NCI-H82 treated with DMSO at 0.1 percent for 48 hours (cell line): ENCODE measurements at regions not wholly inside any gene's neighbourhood (a gene's known extent, or its start where the extent isn't known, plus 50 kb on each side); places are given as distances from the start of the nearest gene placed in this dataset.
"Not testable (repeated sequence)": the region's sequence is repeated elsewhere in the genome, so short reads cannot be mapped to it uniquely, and the experiment has no call there.

Experiments
- DNase-seq: peaks from one replicate; lab custom pipeline; 2025; ENCODE audit not compliant: unreplicated experiment; lab: John Stamatoyannopoulos, UW

DNA sequence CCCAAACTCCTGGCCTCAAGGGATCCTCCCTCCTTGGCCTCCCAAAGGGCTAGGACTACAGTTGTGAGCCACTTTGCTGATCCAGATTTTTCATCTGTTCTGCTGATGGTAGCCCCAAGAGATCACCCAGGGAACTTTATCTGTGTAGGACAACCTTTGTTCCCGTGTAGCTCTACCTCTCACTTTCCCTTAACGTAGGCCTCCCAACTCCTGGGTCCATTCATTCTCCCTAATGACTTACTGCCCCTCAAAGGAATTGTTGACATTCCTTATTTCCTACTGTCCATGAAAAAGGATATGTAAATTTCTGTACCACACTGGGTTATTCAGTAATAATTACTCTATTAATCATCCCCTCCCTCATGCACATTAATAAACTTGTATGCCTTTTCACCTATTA is 51.0 kb upstream of the PHF24 start:
- no peak for DNase-seq

DNA sequence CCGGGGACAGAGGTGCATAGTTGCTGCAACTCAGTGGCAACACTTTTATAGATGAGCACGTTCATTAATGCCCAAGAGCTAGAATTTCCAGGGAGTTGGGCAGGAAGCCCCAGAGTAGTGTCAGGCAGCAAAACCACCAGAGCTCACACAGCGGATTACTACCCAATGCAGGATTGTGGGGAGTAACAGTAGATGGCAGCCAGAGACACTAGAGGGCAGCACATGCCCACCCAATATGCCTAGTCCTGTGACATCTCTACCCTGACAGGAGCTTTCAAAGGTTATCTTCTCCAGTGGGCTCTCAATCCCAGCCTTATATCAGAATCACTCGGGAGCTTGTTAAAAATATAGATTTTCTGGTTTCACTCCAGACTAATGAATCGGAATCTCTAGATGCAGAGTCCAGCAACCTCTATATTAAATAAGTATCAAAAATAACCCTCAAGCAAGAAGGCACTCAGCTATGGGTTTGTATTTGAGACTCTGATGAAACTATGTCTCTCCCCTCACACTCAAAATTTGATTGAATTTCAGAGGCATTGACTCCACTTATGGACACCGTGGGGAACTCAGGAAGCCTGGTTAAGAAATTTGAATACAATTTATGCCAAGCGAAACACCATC is 58.4 kb upstream of the PHF24 start:
- DNase-seq: peak; percentile 39

DNA sequence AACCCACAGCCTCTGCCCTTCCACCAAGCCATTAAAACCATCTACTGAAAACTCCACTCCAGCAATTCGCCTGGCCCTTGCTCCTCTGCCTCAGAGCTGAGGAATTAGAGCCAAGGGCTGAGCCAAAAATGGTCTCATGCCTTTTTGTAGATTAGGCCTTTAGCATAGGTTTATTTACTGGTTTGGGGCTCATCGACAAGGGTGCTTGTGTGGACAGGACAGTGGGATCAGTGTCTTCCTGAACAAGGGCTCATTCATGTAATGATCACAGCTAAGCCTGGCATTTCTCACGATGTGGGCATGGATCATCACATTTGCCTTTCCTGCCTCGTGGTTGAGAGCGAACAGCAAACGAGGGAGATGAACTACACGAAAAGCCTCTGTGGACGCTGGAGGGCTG is 59.2 kb upstream of the PHF24 start:
- no peak for DNase-seq

DNA sequence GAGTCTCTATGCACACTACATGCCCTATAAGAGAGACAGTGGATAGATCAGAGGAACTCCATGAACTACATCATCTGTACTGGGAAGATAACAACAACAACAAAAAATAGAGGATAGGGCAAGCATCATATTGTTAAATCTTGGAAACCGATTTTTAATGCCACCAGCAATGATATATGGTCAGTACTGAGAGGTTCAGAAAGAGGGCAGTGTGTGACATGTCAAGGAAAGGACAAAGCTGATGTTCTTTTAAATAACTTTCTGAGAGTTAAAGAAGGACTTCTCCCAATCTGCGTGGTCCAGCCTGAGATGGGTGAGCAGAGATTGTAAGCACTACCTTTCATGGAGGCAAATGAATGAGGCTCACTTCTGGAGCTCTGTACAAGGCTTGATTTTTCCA is 62.0 kb upstream of the PHF24 start:
- DNase-seq: no peak

DNA sequence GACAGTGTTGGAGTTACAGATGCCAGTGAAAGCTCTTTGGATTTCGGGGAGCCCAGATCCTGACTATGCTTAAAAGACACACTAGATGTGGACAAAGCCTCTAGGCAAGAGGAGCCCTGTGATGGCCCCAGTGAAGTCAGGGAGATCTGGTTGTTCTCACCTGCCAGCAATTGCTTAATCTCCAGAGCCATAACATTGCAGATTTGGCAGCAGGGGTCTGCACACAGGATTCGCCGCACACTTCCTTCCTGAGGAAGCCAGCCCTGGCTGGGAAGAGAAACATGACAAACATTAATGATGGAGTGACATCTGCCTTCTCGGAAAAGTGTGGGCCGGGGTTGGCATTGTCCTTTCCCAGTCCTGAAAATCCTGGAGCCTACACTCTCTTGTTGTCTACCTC is 65.2 kb upstream of the PHF24 start:
- DNase-seq: no peak

DNA sequence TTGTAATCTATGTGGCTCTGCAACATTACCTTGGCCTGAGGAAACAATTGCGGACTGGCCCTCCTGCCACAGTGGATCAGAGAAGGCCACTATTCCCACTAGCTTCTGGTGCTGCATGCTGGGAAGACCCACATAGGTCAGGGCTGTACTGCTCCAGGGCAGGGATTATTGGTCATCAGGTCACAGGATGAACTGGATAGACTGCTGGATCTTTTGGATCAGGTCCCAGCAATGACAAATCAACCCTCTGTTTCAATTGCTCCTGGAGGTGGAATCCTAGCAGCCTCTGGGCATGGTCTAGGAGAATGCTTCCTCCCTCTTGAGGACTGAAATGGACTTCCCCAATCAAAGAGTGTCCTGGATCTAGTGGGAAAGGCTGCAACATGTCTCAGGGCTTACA is 66.7 kb upstream of the PHF24 start:
- no peak for DNase-seq

DNA sequence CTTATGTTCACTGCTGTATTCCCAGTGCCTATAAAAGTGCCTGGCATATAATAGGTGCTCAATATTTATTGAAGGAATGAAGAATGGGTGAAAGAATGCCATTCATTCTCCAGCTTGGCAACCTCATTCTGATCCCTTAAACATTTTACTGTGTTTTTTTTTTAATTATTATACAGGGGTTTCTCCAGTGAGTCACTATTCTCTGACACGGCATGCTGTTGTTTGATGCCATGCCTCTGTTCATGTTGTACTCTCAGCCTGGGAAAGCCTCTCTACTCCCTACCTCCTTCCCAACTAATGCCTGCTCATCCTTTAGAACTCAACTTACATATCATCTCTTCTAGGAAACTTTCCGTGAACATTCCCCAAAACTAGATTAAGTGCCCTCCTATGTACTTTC is 70.2 kb upstream of the PHF24 start:
- no peak for DNase-seq

DNA sequence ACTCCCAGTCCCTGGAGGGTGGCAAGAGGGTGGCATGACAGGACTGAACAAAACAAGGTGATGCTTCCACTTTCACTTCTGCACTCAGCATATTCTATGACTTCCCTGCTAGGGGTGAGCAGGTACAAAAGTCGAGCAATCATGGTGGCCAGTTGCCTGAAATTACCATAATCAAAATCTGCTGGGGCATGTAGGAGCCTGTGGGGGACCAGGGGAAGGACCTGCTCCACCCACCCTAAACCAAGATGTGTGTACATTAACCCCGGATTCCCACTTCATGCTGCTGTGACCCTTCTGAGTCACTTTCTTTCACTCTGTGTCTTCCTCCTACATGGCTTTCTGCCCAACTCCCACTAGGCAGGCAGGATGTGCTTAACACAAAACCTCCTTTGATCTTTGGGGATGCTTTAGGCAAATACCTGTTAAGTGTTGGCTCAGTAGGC is 73.3 kb upstream of the PHF24 start:
- no peak for DNase-seq

DNA sequence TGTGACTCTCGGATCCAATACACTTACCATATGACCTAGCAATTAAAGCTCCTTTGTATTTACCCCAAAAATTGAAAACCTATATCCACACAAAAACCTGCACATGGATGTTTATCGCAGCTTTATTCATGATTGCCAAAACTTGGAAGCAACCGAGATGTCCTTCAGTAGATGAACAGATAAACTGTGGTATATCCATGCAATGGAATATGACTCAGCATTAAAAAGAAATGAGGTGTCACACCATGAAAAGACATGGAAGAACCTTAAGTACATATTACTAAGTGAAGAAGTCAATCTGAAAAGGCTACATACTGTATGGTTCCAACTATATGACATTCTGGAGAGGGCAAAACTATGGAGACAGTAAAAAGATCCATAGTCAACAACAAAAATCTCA is 82.0 kb upstream of the PHF24 start:
- no peak for DNase-seq

DNA sequence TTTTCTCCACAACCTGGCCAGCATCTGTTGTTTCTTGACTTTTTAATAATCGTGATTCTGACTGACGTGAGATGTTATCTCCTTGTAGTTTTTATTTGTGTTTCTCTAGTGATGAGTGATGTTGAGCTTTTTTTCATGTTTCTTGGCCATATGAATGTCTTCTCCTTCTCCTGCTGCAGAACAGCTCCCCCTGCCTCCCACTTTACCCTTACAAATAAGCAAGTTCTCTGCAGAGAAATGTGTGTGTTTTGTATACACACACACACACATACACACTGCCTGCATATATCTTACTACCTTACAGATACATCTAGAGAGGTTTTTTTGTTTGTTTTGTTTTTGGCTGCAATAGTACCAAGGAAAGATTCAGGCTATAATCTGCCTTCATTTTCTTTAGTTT is 88.7 kb upstream of the PHF24 start:
- DNase-seq: peak; percentile 1

DNA sequence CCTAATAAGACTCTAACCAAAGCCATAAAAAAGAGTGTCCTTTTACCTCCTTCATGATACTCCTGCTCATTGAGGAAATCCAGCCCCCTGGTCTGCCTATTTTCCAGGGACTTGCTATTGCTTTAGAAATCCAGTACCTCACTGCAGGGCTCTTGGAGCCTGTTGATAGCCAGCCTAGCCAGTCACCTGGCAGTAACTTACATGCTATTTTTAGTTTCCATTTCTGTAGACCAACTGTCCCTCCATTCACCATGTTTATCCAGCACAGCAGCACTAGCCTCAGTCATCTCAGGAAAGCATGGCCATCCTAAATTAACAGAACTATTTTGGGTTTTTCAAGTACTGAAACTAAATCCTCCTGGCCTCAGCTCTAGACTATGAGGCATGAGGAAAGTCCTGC is 91.5 kb upstream of the PHF24 start:
- DNase-seq: no peak

DNA sequence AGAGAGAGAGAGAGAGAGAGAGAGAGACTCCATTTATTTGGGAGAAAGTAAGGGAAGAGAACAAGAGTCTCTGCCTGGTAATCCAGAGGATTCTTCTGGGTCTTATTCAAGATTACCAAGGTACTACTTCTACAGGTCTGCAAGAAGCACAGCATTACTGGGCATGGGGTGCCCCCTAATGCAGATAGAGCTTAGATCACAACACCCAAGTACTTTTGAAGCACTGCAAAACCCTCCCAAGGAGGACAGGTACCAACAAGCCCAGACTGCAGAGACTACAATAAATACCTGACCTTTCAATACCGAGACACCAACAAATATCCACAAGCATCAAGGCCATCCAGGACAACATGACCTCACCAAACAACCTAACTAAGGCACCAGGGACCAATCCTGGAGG is 94.7 kb upstream of the PHF24 start:
- no peak for DNase-seq

DNA sequence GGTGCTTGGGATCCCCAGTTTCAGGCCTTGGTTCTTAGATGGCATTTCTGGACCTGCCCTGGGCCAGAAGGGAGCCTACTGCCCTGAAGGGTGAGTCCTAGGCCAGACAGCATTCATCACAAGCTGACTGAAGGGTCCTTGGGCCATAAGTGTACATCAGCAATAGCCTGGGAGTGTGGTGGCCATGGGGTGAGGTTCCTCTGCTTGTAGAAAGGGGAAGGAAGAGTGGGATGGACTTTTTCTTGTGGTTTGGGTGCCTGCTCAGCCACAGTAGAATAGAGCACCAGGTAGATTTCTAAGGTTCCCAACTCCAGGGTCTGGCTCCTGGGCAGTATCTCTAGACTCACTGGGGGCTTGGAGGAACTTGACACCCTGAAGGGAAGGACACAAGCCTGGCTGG is 95.2 kb upstream of the PHF24 start:
- no peak for DNase-seq

DNA sequence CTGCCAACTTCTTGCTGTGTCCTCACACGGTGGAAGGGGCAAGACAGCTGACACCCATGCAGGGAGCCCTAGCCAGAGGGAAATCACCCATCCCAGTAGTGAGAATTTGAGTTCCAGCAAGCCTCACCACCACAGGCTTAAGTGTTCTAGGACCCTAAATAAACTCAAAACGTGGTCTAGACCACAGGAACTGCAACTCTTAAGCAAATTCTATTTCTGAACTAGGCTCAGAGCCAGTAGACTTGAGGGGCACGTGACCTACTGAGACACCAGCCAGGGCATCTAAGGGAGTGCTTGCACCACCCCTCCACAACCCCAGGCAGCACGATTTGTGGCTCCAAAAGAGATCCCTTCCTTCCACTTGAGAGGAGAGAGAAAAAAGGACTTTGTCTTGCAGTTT is 96.0 kb upstream of the PHF24 start:
- no peak for DNase-seq

DNA sequence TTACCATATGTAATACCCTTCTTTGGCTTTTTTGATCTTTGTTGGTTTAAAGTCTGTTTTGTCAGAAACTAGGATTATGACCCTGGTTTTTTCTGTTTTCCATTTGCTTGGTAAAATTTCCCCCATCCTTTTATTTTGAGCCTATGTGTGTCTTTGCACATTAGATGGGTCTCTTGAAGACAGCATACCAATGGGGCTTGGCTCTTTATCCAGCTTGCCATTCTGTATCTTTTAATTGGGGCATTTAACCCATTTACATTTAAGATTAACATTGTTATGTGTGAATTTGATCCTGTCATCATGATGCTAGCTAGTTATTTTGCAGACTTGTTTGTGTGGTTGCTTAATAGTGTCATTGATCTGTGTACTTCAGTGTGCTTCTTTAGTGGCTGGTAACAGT is 103.1 kb upstream of the PHF24 start:
- DNase-seq: not testable (repeated sequence)

DNA sequence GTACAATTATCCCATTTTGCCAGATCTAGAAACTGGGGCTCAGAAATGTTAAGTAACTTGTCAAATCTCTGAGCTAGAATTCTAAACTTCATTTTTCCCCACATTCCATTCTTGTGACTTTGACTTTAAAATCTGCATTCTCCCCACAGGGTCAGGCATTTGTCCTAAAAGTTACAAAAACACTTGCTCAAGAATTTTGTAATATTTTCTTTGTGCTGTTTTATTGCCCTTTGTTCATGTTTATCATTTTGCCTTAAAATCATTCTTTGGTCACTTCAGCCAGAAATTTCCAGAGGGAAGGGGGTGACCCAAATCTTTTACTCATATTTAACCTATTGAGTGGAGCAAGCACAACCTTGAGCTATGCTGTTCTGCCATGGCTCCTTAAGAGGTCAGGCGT is 120.1 kb upstream of the CCL21 start:
- DNase-seq: no peak

DNA sequence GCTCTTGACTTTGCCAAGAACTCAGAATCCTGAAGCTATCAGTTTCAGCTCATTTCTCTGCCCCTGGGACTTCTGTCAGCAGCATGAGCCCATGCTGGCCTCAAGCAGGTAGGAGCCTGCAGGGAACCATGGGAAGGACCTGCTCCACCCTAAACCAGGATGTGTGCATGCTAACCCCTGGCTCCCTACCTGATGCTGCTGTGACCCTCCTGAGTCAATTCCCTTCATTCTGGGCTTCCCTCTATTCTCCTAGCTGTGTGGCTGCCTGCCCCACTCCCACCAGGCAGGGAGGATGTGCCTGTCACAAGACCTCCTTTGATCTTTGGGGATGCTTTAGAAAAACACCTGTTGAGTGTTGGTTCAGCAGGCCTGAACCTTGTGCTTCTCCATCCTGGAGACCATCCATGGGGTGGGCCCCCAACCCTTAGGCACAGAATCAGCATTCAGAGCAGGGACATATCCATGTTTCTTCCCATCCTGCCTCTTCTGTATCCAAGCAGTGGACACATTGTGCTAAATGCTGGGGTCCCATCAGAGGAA is 117.1 kb upstream of the CCL21 start:
- DNase-seq: no peak

DNA sequence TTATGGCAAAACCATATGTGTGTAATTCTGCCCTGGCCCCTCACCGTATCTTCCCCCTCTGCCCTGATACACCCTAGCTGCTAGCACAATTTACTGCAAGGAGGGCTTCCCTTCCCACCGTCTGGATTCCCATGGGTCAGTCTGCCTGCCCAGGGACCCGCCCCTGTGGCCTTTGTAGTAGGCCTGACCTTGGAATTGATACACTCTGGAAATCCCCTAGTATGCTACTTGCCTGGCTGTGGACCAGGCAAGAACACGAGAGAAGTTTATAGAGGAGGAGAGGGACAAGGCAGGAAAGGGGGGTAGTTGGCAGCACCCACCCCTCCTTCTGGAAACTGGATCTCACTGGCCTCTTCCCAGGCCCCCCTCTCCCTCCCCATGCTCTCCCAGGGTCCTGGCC is 115.8 kb upstream of the CCL21 start:
- no peak for DNase-seq

DNA sequence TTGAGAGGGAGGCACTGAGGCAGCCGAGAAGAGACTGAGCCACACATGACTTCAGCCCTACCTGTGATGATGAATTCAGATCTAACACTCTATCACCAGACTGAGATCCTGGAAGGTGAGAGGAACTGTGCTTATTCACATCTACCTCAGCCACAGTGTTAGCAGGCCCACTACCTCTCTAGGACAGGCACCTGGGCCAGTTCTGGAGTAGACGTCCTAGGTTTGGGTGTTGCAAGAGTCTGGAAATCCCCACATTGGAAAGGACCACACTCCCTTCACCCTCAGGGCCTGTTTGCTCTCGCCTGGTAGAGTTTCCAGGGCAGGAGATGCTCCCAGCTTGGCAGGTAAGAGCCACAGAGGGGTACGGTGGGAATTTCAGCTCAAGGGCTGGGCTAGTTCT is 113.8 kb upstream of the CCL21 start:
- no peak for DNase-seq

DNA sequence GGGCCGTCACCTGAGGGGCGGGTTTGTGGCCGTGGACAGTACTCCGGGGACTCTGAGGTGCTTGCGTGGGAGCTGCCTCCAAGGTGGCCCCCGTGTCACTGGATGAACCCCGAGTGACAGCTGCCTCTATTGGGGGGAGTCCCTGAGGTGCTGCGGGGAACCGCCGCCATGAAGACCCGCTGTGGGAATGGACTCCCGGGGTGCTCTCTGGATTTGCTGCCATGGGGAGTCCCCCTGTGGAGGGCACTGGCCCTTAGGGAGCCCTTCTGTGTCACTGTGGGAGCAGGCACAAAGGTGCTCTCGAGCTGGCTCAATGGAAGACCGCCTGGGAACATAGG is 100.2 kb upstream of the CCL21 start:
- DNase-seq: no peak

DNA sequence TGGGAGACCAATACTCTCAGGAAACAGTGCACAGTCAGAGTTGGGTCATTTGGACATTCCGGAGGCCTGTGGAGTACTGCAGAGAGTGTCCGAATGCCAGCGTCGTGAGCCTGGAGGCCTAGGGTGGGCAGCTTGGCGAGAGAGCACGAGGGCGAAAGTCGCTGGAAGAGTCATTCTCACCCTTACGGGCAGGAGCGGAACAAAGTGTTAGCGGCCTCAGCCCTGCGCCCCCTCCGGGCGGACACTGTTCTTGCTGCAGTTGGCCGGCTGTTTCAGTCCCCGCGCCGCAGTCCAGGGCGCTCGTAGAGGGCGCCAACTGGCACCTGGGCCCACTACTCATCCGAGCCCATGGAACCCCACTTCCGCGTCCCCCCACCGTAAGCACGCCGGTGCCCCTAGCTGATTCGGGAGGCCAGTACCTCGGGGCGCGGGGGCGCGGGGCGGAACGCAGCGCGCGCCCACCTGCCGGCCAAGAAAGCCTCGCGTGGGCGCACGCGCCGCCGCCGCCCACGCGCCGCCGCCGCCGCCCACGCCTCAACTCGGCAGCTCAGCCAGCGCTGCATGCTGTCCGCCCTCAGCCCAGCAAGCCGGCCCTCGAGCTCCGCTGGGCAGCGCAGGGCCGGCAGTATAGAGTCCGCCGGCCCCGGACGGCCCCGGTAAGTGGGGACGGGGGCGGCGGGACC is 99.7 kb upstream of the CCL21 start:
- no peak for DNase-seq

DNA sequence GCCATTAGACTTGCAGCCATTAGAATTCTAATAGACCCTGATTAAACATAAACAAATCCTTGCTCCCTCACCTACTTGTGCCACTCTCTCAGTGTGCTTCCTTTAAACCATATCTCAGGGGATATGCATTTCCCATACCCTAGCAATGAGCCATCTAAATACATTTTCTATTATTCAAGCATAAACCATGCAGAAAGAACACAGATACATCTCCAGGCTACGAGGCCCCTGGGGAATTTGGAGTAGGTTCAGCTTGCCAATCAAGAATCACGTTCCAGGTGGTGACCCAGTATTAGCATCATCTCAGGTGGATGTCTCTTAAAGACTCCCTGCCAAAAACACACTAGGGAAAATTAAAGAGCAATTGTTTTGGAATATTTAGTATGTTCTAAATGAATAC is 93.0 kb upstream of the CCL21 start:
- no peak for DNase-seq

DNA sequence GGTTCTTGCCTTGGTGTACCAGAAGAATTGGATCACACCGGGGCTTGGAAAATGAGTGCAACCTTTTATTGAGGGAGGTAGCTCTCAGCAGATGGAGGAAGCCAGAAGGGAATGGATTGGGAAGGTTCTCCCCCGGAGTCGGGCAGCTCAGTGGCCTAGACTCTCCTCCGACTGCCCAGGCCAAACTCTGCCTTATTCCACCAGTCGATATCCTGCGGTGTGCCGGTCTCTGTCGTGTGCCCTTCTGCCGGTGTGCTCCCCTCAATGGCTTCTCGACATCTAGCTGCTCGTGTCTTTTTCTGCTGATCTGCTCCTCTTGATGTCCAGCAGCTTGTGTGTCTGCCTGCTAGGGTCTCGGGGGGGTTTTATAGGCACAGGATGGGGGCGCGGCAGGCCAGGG is 87.4 kb upstream of the CCL21 start:
- no peak for DNase-seq
